ENCODE measurements at regions not wholly inside any gene's neighbourhood (a gene's known extent, or its start where the extent isn't known, plus 50 kb on each side); places are given as distances from the start of the nearest gene placed in this dataset.

- TF ChIP-seq POLR2A (IDR thresholded peaks at IDR 0.05) (no peak), EP300 (IDR thresholded peaks at IDR 0.05) (no peak), POLR2AphosphoS5 (IDR thresholded peaks at IDR 0.05) (no peak)
- TF ChIP-seq, protein P1, sequence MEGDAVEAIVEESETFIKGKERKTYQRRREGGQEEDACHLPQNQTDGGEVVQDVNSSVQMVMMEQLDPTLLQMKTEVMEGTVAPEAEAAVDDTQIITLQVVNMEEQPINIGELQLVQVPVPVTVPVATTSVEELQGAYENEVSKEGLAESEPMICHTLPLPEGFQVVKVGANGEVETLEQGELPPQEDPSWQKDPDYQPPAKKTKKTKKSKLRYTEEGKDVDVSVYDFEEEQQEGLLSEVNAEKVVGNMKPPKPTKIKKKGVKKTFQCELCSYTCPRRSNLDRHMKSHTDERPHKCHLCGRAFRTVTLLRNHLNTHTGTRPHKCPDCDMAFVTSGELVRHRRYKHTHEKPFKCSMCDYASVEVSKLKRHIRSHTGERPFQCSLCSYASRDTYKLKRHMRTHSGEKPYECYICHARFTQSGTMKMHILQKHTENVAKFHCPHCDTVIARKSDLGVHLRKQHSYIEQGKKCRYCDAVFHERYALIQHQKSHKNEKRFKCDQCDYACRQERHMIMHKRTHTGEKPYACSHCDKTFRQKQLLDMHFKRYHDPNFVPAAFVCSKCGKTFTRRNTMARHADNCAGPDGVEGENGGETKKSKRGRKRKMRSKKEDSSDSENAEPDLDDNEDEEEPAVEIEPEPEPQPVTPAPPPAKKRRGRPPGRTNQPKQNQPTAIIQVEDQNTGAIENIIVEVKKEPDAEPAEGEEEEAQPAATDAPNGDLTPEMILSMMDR (IDR thresholded peaks at IDR 0.05): no peak
These were observed 275.4 kb downstream of the HS3ST1 start for GRCh38 chr4:11153171-11153750.

Measured in upper lobe of left lung (tissue), 4 donors.